GM23248 (cell line): ENCODE measurements at regions not wholly inside any gene's neighbourhood (a gene's known extent, or its start where the extent isn't known, plus 50 kb on each side); places are given as distances from the start of the nearest gene placed in this dataset.

Experiments
- EZH2 ChIP-seq: fragments of 200-600 bp; sonication (generic); IDR thresholded peaks from 2 replicates; pipeline ENCODE4 v1.6.1; 2018; ENCODE audit warnings: antibody characterized with exemption, mild to moderate bottlenecking; ENCODE audit not compliant: insufficient read depth, poor library complexity, severe bottlenecking
- EZH2phosphoT487 ChIP-seq: fragments of 200-600 bp; sonication (generic); IDR thresholded peaks from 2 replicates; pipeline ENCODE4 v1.6.1; 2018; ENCODE audit warnings: antibody characterized with exemption, moderate library complexity, mild to moderate bottlenecking, low read depth; ENCODE audit not compliant: insufficient read depth

GRCh38 chr15:27696530-27696929 lies 402.6 kb downstream of the OCA2 start:
- no peak for TF ChIP-seq EZH2
- no peak for TF ChIP-seq EZH2phosphoT487
